ENCODE measurements at regions not wholly inside any gene's neighbourhood (a gene's known extent, or its start where the extent isn't known, plus 50 kb on each side); places are given as distances from the start of the nearest gene placed in this dataset.

- no peak for TF ChIP-seq CTCF (IDR thresholded peaks at IDR 0.05; ENCODE audit: insufficient read depth, low read depth, low read length, missing control alignments)
- no peak overlapping the region for H3K4me3 ChIP-seq (ENCODE audit: low read length)
- DNase-seq (ENCODE audit: low read depth) = no peak
Measured at GRCh38 chr1:117260761-117261423, 50.2 kb upstream of the VTCN1 start.
